OCI-LY1 (cell line): ENCODE measurements at regions not wholly inside any gene's neighbourhood (a gene's known extent, or its start where the extent isn't known, plus 50 kb on each side); places are given as distances from the start of the nearest gene placed in this dataset.

Experiments used
- H2AFZ ChIP-seq: fragments of 200-600 bp; sonication (generic), shearing (Covaris generic); 2 replicates; pipeline ENCODE4 v1.6.0; 2014; ENCODE audit warnings: antibody characterized with exemption, mild to moderate bottlenecking, low read length
- H3F3A ChIP-seq: fragments of 200-600 bp; sonication (generic), shearing (Covaris generic); 2 replicates; pipeline ENCODE4 v1.6.0; 2014; ENCODE audit warnings: mild to moderate bottlenecking, antibody characterized with exemption, low read length, moderate library complexity; ENCODE audit not compliant: insufficient read depth
- H3K27ac ChIP-seq: fragments of 200-600 bp; sonication (generic); 2 replicates; pipeline ENCODE4 v1.5.1; 2014; ENCODE audit warnings: low read length, mixed run types, mild to moderate bottlenecking, low read depth; ENCODE audit not compliant: poor library complexity, severe bottlenecking
- H3K27me3 ChIP-seq: fragments of 200-600 bp; sonication (generic); 2 replicates; pipeline ENCODE4 v1.6.0; 2014; ENCODE audit warnings: antibody characterized with exemption, mild to moderate bottlenecking, low read length, moderate library complexity; ENCODE audit not compliant: insufficient read depth
- H3K36me3 ChIP-seq: fragments of 200-600 bp; sonication (generic); 2 replicates; pipeline ENCODE4 v1.6.1; 2014; ENCODE audit warnings: mild to moderate bottlenecking, antibody characterized with exemption, low read length, moderate library complexity, mixed read lengths; ENCODE audit not compliant: insufficient read depth
- H3K4me1 ChIP-seq: fragments of 200-600 bp; sonication (generic); 2 replicates; pipeline ENCODE4 v1.5.1; 2014; ENCODE audit warnings: mild to moderate bottlenecking, low read length, moderate library complexity; ENCODE audit not compliant: insufficient read depth, severe bottlenecking
- H3K4me2 ChIP-seq: fragments of 200-600 bp; sonication (generic), shearing (Covaris generic); 2 replicates; pipeline ENCODE4 v1.6.1; 2014; ENCODE audit warnings: low read length
- H3K4me3 ChIP-seq: fragments of 200-600 bp; sonication (generic); 2 replicates; pipeline ENCODE4 v1.5.1; 2014; ENCODE audit warnings: low read length, low read depth, mild to moderate bottlenecking, mixed read lengths; ENCODE audit not compliant: poor library complexity, severe bottlenecking
- H3K79me2 ChIP-seq: fragments of 200-600 bp; shearing (Covaris generic); 2 replicates; pipeline ENCODE4 v1.6.1; 2016; ENCODE audit warnings: mixed run types, low read length, mixed read lengths; ENCODE audit not compliant: insufficient read depth
- H3K9ac ChIP-seq: fragments of 200-600 bp; sonication (generic), shearing (Covaris generic); 2 replicates; pipeline ENCODE4 v1.6.1; 2014; ENCODE audit warnings: mild to moderate bottlenecking, low read length, mixed read lengths
- H3K9me2 ChIP-seq: fragments of 200-600 bp; sonication (generic), shearing (Covaris generic); 2 replicates; pipeline ENCODE4 v1.6.1; 2014; ENCODE audit warnings: low read depth, mild to moderate bottlenecking, low read length, mixed read lengths
- H3K9me3 ChIP-seq: fragments of 200-600 bp; shearing (Covaris generic); 2 replicates; pipeline ENCODE4 v1.6.1; 2014; ENCODE audit warnings: low read length, mixed read lengths
- H4K20me1 ChIP-seq: fragments of 200-600 bp; sonication (generic), shearing (Covaris generic); 2 replicates; pipeline ENCODE4 v1.6.0; 2016; ENCODE audit warnings: mild to moderate bottlenecking, low read length; ENCODE audit not compliant: insufficient read depth
- CTCF ChIP-seq: fragments of 200-600 bp; sonication (generic), shearing (Covaris generic); IDR thresholded peaks from 2 replicates; pipeline ENCODE4 v1.5.1; 2017; ENCODE audit warnings: mild to moderate bottlenecking, antibody characterized with exemption, low read length, moderate library complexity, mixed read lengths
- EZH2 ChIP-seq: fragments of 200-600 bp; sonication (generic), shearing (Covaris generic); IDR thresholded peaks from 2 replicates; pipeline ENCODE4 v1.8.0; 2017; ENCODE audit warnings: borderline replicate concordance, mixed run types, mild to moderate bottlenecking, antibody characterized with exemption, low read length, moderate library complexity, mixed read lengths

GRCh38 chr5:44619875-44620610, 188.7 kb upstream of the MRPS30 start:
- Histone ChIP-seq H3K9me2 (no peaks in the 10 kb centered on the region), H3K27me3 (no peaks in the 10 kb centered on the region), H3K4me2 (no peak overlapping the region), H3K9me3 (no peaks in the 10 kb centered on the region), H3K36me3 (no peaks in the 10 kb centered on the region), H3K79me2 (no peaks in the 10 kb centered on the region), H3F3A (no peaks in the 10 kb centered on the region), H3K4me3 (no peak overlapping the region), H2AFZ (no peak overlapping the region), H3K9ac (no peak overlapping the region), H3K27ac (no peak overlapping the region), H4K20me1 (no peaks in the 10 kb centered on the region), H3K4me1 (no peaks in the 10 kb centered on the region)
- TF ChIP-seq CTCF, result no peak
- TF ChIP-seq EZH2, result no peak

GRCh38 chr5:44614845-44615244, 193.9 kb upstream of the MRPS30 start:
- Histone ChIP-seq H3K9me3 (no peaks in the 10 kb centered on the region), H3K4me1 (no peaks in the 10 kb centered on the region), H4K20me1 (no peaks in the 10 kb centered on the region), H3K9me2 (no peaks in the 10 kb centered on the region), H3K79me2 (no peaks in the 10 kb centered on the region), H3K9ac (no peak overlapping the region), H3K27me3 (no peaks in the 10 kb centered on the region), H2AFZ (no peak overlapping the region), H3K4me3 (no peak overlapping the region), H3K36me3 (no peaks in the 10 kb centered on the region), H3K4me2 (no peak overlapping the region), H3F3A (no peaks in the 10 kb centered on the region), H3K27ac (no peak overlapping the region)
- TF ChIP-seq CTCF (no peak), EZH2 (no peak)

GRCh38 chr5:44613936-44614335, 194.8 kb upstream of the MRPS30 start:
- Histone ChIP-seq H3K4me2 (no peak overlapping the region), H3K9me3 (no peaks in the 10 kb centered on the region), H3K9ac (no peak overlapping the region), H3K4me1 (no peaks in the 10 kb centered on the region), H4K20me1 (no peaks in the 10 kb centered on the region), H3F3A (no peaks in the 10 kb centered on the region), H3K27ac (no peak overlapping the region), H3K79me2 (no peaks in the 10 kb centered on the region), H3K4me3 (no peak overlapping the region), H2AFZ (no peak overlapping the region), H3K36me3 (no peaks in the 10 kb centered on the region), H3K27me3 (no peaks in the 10 kb centered on the region), H3K9me2 (no peaks in the 10 kb centered on the region)
- no peak for TF ChIP-seq EZH2
- no peak for TF ChIP-seq CTCF
